H1 (cell line): ENCODE measurements at regions not wholly inside any gene's neighbourhood (a gene's known extent, or its start where the extent isn't known, plus 50 kb on each side); places are given as distances from the start of the nearest gene placed in this dataset.

Source experiments
- CTCF ChIA-PET: fragments of 300-600 bp; sonication (Branson Sonifier 250); formaldehyde crosslinking; loops from one replicate; lab custom pipeline; 2021; ENCODE audit not compliant: partially characterized antibody; lab: Charles Lee
- POLR2A ChIA-PET: fragments of 300-600 bp; sonication (Branson Sonifier 250); formaldehyde crosslinking; loops from one replicate; lab custom pipeline; 2021; ENCODE audit warnings: inconsistent platforms; ENCODE audit not compliant: partially characterized antibody; lab: Charles Lee
- DNase-seq, 2 experiments: peaks; one replicate each; pipeline versions ENCODE4 v3.0.0 to v3.0.0-alpha.2; 2010 to 2022; ENCODE audit warnings: low spot score in 2 of 2, low read depth in 1 of 2, mixed read lengths in 1 of 2
- FAIRE-seq: peaks from 2 replicates; lab custom pipeline; 2011; peaks lifted over from hg19 to GRCh38; lab: Jason Lieb, UNC
- H2AFZ ChIP-seq: 2 replicates; pipeline ENCODE4 v1.8.1; 2012; ENCODE audit warnings: low read length, inconsistent platforms
- H2AK5ac ChIP-seq: 2 replicates; pipeline ENCODE4 v1.6.1; 2013; ENCODE audit warnings: low read depth, low read length
- H2BK120ac ChIP-seq: replicated peaks from 2 replicates; pipeline ENCODE3; 2013; ENCODE audit warnings: low read depth, low read length, inconsistent platforms
- H2BK12ac ChIP-seq: 2 replicates; pipeline ENCODE4 v1.6.1; 2013; ENCODE audit warnings: low read depth, low read length
- H2BK15ac ChIP-seq: 2 replicates; pipeline ENCODE4 v1.6.1; 2013; ENCODE audit warnings: low read length
- H2BK20ac ChIP-seq: 2 replicates; pipeline ENCODE4 v1.6.1; 2013; ENCODE audit warnings: low read length
- H2BK5ac ChIP-seq: 2 replicates; pipeline ENCODE4 v1.6.1; 2013; ENCODE audit warnings: low read depth, low read length
- H3K14ac ChIP-seq: 2 replicates; pipeline ENCODE4 v1.6.1; 2013; ENCODE audit warnings: inconsistent platforms; ENCODE audit not compliant: insufficient read length
- H3K18ac ChIP-seq: 2 replicates; pipeline ENCODE4 v1.6.1; 2013; ENCODE audit warnings: low read length; ENCODE audit errors: extremely low read depth
- H3K23ac ChIP-seq: 2 replicates; pipeline ENCODE4 v1.6.1; 2013; ENCODE audit warnings: inconsistent platforms; ENCODE audit not compliant: insufficient read length
- H3K23me2 ChIP-seq: 2 replicates; pipeline ENCODE4 v1.6.1; 2013; ENCODE audit warnings: low read depth, low read length
- H3K27ac ChIP-seq: 2 replicates; pipeline ENCODE4 v1.6.1; 2011; ENCODE audit warnings: low read depth, low read length, inconsistent platforms
- H3K27me3 ChIP-seq, 4 experiments: replicated peaks in 1 of 4; 1 replicate in 1 of 4; 2 replicates in 3 of 4; pipeline versions ENCODE4 v1.6.1 to v1.8.1; 2011 to 2013; ENCODE audit warnings: low read length in 3 of 4, mild to moderate bottlenecking in 3 of 4, inconsistent platforms in 2 of 4, mixed read lengths in 2 of 4, moderate library complexity in 1 of 4; ENCODE audit not compliant: control insufficient read depth in 3 of 4, insufficient read depth in 3 of 4; ENCODE audit errors: extremely low read depth in 1 of 4
- H3K36me3 ChIP-seq, 4 experiments: 2 replicates each; pipeline versions ENCODE4 v1.6.1 to v1.8.1; 2011 to 2013; ENCODE audit warnings: mild to moderate bottlenecking in 4 of 4, low read length in 3 of 4, moderate library complexity in 2 of 4, control low read depth in 1 of 4, inconsistent platforms in 1 of 4; ENCODE audit not compliant: insufficient read depth in 4 of 4, control insufficient read depth in 2 of 4
- H3K4ac ChIP-seq: replicated peaks from 2 replicates; pipeline ENCODE3; 2013; ENCODE audit warnings: low read length, low read depth, mixed read lengths, inconsistent platforms; ENCODE audit not compliant: insufficient read length
- H3K4me1 ChIP-seq, 4 experiments: replicated peaks in 1 of 4; 1 replicate in 1 of 4; 2 replicates in 3 of 4; pipeline versions ENCODE4 v1.6.1 to v1.8.1; 2011 to 2013; ENCODE audit warnings: low read length in 3 of 4, inconsistent platforms in 2 of 4, mixed read lengths in 1 of 4; ENCODE audit not compliant: insufficient read depth in 4 of 4, control insufficient read depth in 3 of 4
- H3K4me2 ChIP-seq, 2 experiments: 2 replicates each; pipeline versions ENCODE4 v1.6.1 to v1.8.1; 2011 to 2013; ENCODE audit warnings: low read depth in 2 of 2, low read length in 2 of 2, control low read depth in 1 of 2, inconsistent platforms in 1 of 2, mild to moderate bottlenecking in 1 of 2; ENCODE audit not compliant: insufficient read depth in 1 of 2
- H3K4me3 ChIP-seq, 4 experiments: fragments of 200-600, 300-600 bp in 1 of 4; sonication (generic), shearing (Covaris generic), sonication (Bioruptor Twin) in 1 of 4; 2 replicates each; pipeline versions ENCODE4 v1.5.1 to v1.8.1; 2011 to 2016; ENCODE audit warnings: low read length in 4 of 4, low read depth in 3 of 4, control low read depth in 2 of 4, inconsistent platforms in 2 of 4, mild to moderate bottlenecking in 2 of 4, mixed read lengths in 1 of 4, moderate library complexity in 1 of 4; ENCODE audit not compliant: insufficient read depth in 2 of 4; ENCODE audit errors: extremely low read depth in 1 of 4
- H3K56ac ChIP-seq: replicated peaks from 2 replicates; pipeline ENCODE3; 2013; ENCODE audit warnings: low read depth, mild to moderate bottlenecking, mixed read lengths, low read length, inconsistent platforms; ENCODE audit not compliant: insufficient read length
- H3K79me1 ChIP-seq: 2 replicates; pipeline ENCODE4 v1.6.1; 2013; ENCODE audit warnings: low read depth, low read length, control low read depth
- H3K79me2 ChIP-seq, 2 experiments: 2 replicates each; pipeline versions ENCODE4 v1.6.1 to v1.8.1; 2012 to 2013; ENCODE audit warnings: low read length in 2 of 2, mild to moderate bottlenecking in 2 of 2, inconsistent platforms in 1 of 2; ENCODE audit not compliant: insufficient read depth in 2 of 2, control insufficient read depth in 1 of 2
- H3K9ac ChIP-seq, 4 experiments: replicated peaks in 1 of 4; 1 replicate in 1 of 4; 2 replicates in 3 of 4; pipeline versions ENCODE4 v1.6.1 to v1.8.1; 2011 to 2013; ENCODE audit warnings: low read depth in 3 of 4, low read length in 3 of 4, control low read depth in 2 of 4, mild to moderate bottlenecking in 2 of 4, moderate library complexity in 2 of 4, inconsistent platforms in 1 of 4; ENCODE audit errors: extremely low read depth in 1 of 4
- H3K9me3 ChIP-seq, 2 experiments: 2 replicates each; pipeline versions ENCODE4 v1.6.1 to v1.8.1; 2012 to 2013; ENCODE audit warnings: mild to moderate bottlenecking in 2 of 2, moderate library complexity in 2 of 2, control low read depth in 1 of 2, inconsistent platforms in 1 of 2, low read depth in 1 of 2, low read length in 1 of 2, mixed read lengths in 1 of 2; ENCODE audit not compliant: insufficient read depth in 2 of 2
- H4K20me1 ChIP-seq, 2 experiments: replicated peaks in 1 of 2; 2 replicates each; pipeline versions ENCODE3 to v1.8.1; 2011 to 2013; ENCODE audit warnings: inconsistent platforms in 2 of 2, low read length in 2 of 2, mild to moderate bottlenecking in 1 of 2; ENCODE audit not compliant: insufficient read depth in 2 of 2, control insufficient read depth in 1 of 2
- H4K5ac ChIP-seq: 2 replicates; pipeline ENCODE4 v1.6.1; 2013; ENCODE audit warnings: low read length, low read depth, mixed read lengths, inconsistent platforms; ENCODE audit not compliant: insufficient read length
- H4K8ac ChIP-seq: 2 replicates; pipeline ENCODE4 v1.8.0; 2013; ENCODE audit warnings: mild to moderate bottlenecking, moderate library complexity, low read length, inconsistent platforms; ENCODE audit not compliant: insufficient read depth; ENCODE audit errors: extremely low read depth
- H4K91ac ChIP-seq: replicated peaks from 2 replicates; pipeline ENCODE3; 2013; ENCODE audit warnings: low read length, mixed read lengths, inconsistent platforms; ENCODE audit not compliant: insufficient read length
- BACH1 ChIP-seq: IDR thresholded peaks from 2 replicates; pipeline ENCODE4 v1.6.1; 2012; ENCODE audit warnings: low read length, improper control_type of control experiment
- CEBPB ChIP-seq: IDR thresholded peaks from 2 replicates; pipeline ENCODE4 v1.6.1; 2012; ENCODE audit warnings: low read depth, low read length
- CTCF ChIP-seq, 3 experiments: IDR thresholded peaks; 1 replicate in 2 of 3; 2 replicates in 1 of 3; pipeline versions ENCODE4 v1.5.1 to v1.6.1; 2011; ENCODE audit warnings: low read length in 3 of 3, mild to moderate bottlenecking in 3 of 3, inconsistent platforms in 2 of 3, low read depth in 1 of 3, moderate library complexity in 1 of 3; ENCODE audit not compliant: insufficient read depth in 1 of 3; ENCODE audit errors: control extremely low read depth in 1 of 3
- GTF2F1 ChIP-seq: IDR thresholded peaks from 2 replicates; pipeline ENCODE4 v1.6.1; 2012; ENCODE audit warnings: low read depth, low read length, improper control_type of control experiment, borderline replicate concordance
- NRF1 ChIP-seq: IDR thresholded peaks from 2 replicates; pipeline ENCODE4 v1.6.1; 2011; ENCODE audit warnings: mild to moderate bottlenecking, low read depth, low read length, improper control_type of control experiment
- SIRT6 ChIP-seq: IDR thresholded peaks from one replicate; pipeline ENCODE4 v1.7.1; 2012; ENCODE audit warnings: low read length, inconsistent platforms
- SP1 ChIP-seq: IDR thresholded peaks from 2 replicates; pipeline ENCODE4 v1.6.1; 2011; ENCODE audit warnings: low read depth, low read length
- TCF12 ChIP-seq: IDR thresholded peaks from 2 replicates; pipeline ENCODE4 v1.6.1; 2011; ENCODE audit warnings: low read depth, mild to moderate bottlenecking, low read length
- TEAD4 ChIP-seq: IDR thresholded peaks from 2 replicates; pipeline ENCODE4 v1.6.1; 2012; ENCODE audit warnings: low read depth, low read length, inconsistent platforms, mixed read lengths
- ZNF274 ChIP-seq: IDR thresholded peaks from 2 replicates; pipeline ENCODE4 v1.7.0; 2012; ENCODE audit warnings: low read length, borderline replicate concordance; ENCODE audit errors: extremely low read depth
- WGBS, 2 experiments: shearing (Covaris generic) in 1 of 2; methylation state at CpG; one replicate each; pipeline versions ENCODE4 v1.1.6 to v1.1.7; 2013 to 2015; ENCODE audit warnings: low lambda C conversion rate in 2 of 2, mixed read lengths in 2 of 2, inconsistent platforms in 1 of 2, low coverage in 1 of 2, missing lambda C conversion rate in 1 of 2; ENCODE audit not compliant: insufficient replicate concordance in 2 of 2, insufficient coverage in 1 of 2, insufficient read length in 1 of 2; ENCODE audit errors: extremely low coverage in 1 of 2, missing lambda C conversion rate in 1 of 2; 5-methylcytosine and 5-hydroxymethylcytosine counted together

DNA sequence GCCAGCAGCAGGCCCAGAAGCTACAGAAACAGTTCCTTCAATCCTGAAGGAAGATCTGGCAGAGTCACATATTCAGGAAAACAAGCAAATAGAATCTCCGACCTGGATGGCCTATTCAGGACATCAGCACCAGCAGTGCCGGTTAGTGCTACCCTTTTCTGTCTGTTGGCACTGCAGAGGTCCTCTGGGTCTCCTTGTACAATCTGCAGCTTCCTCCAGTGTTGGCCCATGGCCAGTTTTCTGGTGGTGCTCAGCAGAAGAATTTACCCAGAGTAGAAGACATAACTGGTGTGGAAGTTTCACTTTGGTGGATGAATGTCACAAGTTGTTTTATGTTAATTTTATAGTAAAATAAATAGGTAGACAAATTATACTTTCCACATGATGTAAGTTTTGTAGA lies 498.1 kb downstream of the COG6 start:
- H3K4me2 ChIP-seq: no peak overlapping the region
- H3K23ac ChIP-seq: no peak overlapping the region
- no peaks in the 10 kb centered on the region; a peak in 1 of 8 replicates for H3K36me3 ChIP-seq
- H4K8ac ChIP-seq: no peak overlapping the region
- no peak overlapping the region for H3K4me3 ChIP-seq
- no peak overlapping the region for H3K9ac ChIP-seq
- POLR2A ChIA-PET: no interaction called here
- no peak overlapping the region for H4K5ac ChIP-seq
- no peak overlapping the region for H3K56ac ChIP-seq
- H2BK15ac ChIP-seq: no peak overlapping the region
- no peaks in the 10 kb centered on the region for H3K27me3 ChIP-seq
- H3K18ac ChIP-seq: no peak overlapping the region
- no peaks in the 10 kb centered on the region for H3K79me1 ChIP-seq
- H2AFZ ChIP-seq: no peak overlapping the region
- TF ChIP-seq SP1: no peak
- TF ChIP-seq NRF1: no peak
- TF ChIP-seq SIRT6: no peak
- no peak for TF ChIP-seq GTF2F1
- no peak for TF ChIP-seq CTCF (IDR thresholded peaks at IDR 0.05; ENCODE audit: control extremely low read depth in 1 of 3, insufficient read depth in 1 of 3, low read depth in 1 of 3, low read length in 3 of 3)
- no peak for TF ChIP-seq TCF12
- TF ChIP-seq TEAD4: no peak
- no peak for TF ChIP-seq BACH1
- TF ChIP-seq ZNF274: no peak
- no peak for TF ChIP-seq CEBPB
- no peak overlapping the region for H2BK20ac ChIP-seq
- H3K4ac ChIP-seq: no peak overlapping the region
- CTCF ChIA-PET: no interaction called here
- H3K79me2 ChIP-seq: no peaks in the 10 kb centered on the region
- H2AK5ac ChIP-seq: no peak overlapping the region
- no peaks in the 10 kb centered on the region for H4K20me1 ChIP-seq
- H4K91ac ChIP-seq: no peak overlapping the region
- no peak overlapping the region for H2BK120ac ChIP-seq
- no peaks in the 10 kb centered on the region for H3K23me2 ChIP-seq
- H3K9me3 ChIP-seq: no peaks in the 10 kb centered on the region
- no peak overlapping the region for H2BK12ac ChIP-seq
- 89% methylated on average over 2 of the region's 2 CpGs; no CpG with 5 or more reads in 1 of the 2 experiments for WGBS, 2 experiments
- FAIRE-seq (no peak), DNase-seq (no peak)
- no peak overlapping the region for H3K14ac ChIP-seq
- H3K4me1 ChIP-seq: no peaks in the 10 kb centered on the region; a peak in 1 of 7 replicates
- no peak overlapping the region for H2BK5ac ChIP-seq
- H3K27ac ChIP-seq: no peak overlapping the region
